GM06990 (cell line): ENCODE measurements at regions not wholly inside any gene's neighbourhood (a gene's known extent, or its start where the extent isn't known, plus 50 kb on each side); places are given as distances from the start of the nearest gene placed in this dataset.

Experiments used
- DNase-seq: peaks from one replicate; pipeline ENCODE4 v3.0.0-alpha.2; 2011; ENCODE audit not compliant: insufficient read length; ENCODE audit errors: extremely low read depth
- H3K27me3 ChIP-seq: replicated peaks from 2 replicates; pipeline ENCODE4 v1.6.0; 2011; ENCODE audit warnings: low read length; ENCODE audit not compliant: control insufficient read depth, insufficient read depth
- H3K36me3 ChIP-seq: 2 replicates; pipeline ENCODE4 v1.5.1; 2011; ENCODE audit warnings: low read length; ENCODE audit not compliant: control insufficient read depth, insufficient read depth
- H3K4me3 ChIP-seq: replicated peaks from 2 replicates; pipeline ENCODE4 v1.5.1; 2011; ENCODE audit warnings: low read depth, mild to moderate bottlenecking, control low read depth, low read length
- TF ChIP-seq, protein P1 (sequence below): IDR thresholded peaks from 2 replicates; pipeline ENCODE4 v1.5.1; 2011; ENCODE audit warnings: low read length, control low read depth, mild to moderate bottlenecking, inconsistent platforms; ENCODE audit not compliant: insufficient read depth, poor library complexity, severe bottlenecking

GRCh38 chr18:26757263-26758019, 108.1 kb downstream of the AQP4 start:
- DNase-seq = no peak
- TF ChIP-seq, protein P1, sequence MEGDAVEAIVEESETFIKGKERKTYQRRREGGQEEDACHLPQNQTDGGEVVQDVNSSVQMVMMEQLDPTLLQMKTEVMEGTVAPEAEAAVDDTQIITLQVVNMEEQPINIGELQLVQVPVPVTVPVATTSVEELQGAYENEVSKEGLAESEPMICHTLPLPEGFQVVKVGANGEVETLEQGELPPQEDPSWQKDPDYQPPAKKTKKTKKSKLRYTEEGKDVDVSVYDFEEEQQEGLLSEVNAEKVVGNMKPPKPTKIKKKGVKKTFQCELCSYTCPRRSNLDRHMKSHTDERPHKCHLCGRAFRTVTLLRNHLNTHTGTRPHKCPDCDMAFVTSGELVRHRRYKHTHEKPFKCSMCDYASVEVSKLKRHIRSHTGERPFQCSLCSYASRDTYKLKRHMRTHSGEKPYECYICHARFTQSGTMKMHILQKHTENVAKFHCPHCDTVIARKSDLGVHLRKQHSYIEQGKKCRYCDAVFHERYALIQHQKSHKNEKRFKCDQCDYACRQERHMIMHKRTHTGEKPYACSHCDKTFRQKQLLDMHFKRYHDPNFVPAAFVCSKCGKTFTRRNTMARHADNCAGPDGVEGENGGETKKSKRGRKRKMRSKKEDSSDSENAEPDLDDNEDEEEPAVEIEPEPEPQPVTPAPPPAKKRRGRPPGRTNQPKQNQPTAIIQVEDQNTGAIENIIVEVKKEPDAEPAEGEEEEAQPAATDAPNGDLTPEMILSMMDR = no peak
- H3K36me3 ChIP-seq = no peaks in the 10 kb centered on the region

DNA sequence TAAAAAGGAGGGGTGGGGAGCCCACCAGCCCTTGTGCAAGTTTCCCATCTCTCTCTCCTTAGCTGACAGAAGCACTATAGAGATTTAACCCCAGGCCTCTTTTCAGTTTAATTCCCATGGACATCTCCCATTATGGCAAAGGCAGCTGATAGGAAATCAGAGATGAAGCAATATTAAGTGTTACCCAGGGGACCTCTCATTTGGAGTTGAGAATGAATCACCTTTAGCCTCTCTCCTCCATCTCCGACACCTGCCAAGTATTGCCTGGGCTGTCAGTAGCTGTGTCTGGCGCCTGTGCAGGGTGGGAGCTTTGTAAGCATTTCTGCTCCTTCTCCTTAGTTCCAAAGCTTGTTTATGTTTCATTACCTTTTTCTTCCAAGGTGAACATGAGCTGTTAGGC, 109.0 kb downstream of the AQP4 start:
- H3K36me3 ChIP-seq = no peaks in the 10 kb centered on the region
- no peaks in the 10 kb centered on the region; the same call in 1 of the 2 replicates for H3K27me3 ChIP-seq
- TF ChIP-seq, protein P1 = no peak
- no peak overlapping the region for H3K4me3 ChIP-seq
- DNase-seq = no peak

More at GRCh38 chr18:26757263-26758019, 108.1 kb downstream of the AQP4 start:
- Histone ChIP-seq H3K4me3 (no peak overlapping the region), H3K27me3 (no peaks in the 10 kb centered on the region; the same call in 1 of the 2 replicates)

DNA sequence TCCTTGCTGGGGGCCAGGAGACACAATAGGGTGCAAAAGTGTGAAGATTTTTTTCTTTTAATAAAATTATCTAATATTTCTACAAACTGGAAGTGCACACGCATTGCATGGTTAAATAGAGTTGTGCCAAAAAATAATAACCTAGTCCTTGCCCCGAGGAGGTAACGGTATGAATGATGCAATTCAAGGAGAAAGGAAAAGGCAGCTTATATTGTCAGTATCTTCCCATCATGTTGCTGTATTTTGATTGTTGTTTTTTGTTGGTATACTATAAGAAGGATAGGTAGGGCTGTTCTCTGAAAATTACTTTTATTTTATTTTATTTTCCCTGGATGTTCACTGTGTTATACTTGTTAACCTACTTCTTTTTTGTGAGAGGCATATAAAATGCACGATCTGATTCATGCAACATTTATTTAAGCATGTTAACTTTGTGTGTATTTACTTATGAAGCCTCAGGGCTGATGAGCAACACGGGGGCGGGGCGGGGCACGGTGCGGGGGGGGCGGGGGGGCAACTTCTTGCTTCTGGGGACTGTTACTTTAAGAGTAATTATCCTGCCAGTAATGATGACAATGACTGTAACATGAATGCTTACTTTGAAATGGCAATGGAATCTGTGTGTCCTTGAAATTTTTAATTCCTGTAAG, 118.6 kb downstream of the AQP4 start:
- Histone ChIP-seq H3K4me3 (no peak overlapping the region), H3K36me3 (no peaks in the 10 kb centered on the region), H3K27me3 (no peaks in the 10 kb centered on the region)
- no peak for DNase-seq
- TF ChIP-seq, protein P1 = no peak

- TF ChIP-seq, protein P1 = no peak
- no peak overlapping the region for H3K4me3 ChIP-seq
- no peak for DNase-seq
- H3K27me3 ChIP-seq = no peaks in the 10 kb centered on the region
- no peaks in the 10 kb centered on the region for H3K36me3 ChIP-seq
Measured at GRCh38 chr18:26746398-26746797, 119.1 kb downstream of the AQP4 start.

- no peak for DNase-seq
- Histone ChIP-seq H3K36me3 (no peaks in the 10 kb centered on the region), H3K4me3 (no peak overlapping the region), H3K27me3 (no peaks in the 10 kb centered on the region)
- TF ChIP-seq, protein P1 = no peak
Measured at GRCh38 chr18:26745288-26746181, 120.0 kb downstream of the AQP4 start.
